AG10803 (cell line): ENCODE measurements at regions not wholly inside any gene's neighbourhood (a gene's known extent, or its start where the extent isn't known, plus 50 kb on each side); places are given as distances from the start of the nearest gene placed in this dataset.
"Not testable (repeated sequence)": the region's sequence is repeated elsewhere in the genome, so short reads cannot be mapped to it uniquely, and the experiment has no call there.

Experiments
- DNase-seq: peaks from one replicate; pipeline ENCODE4 v3.0.0; 2010; ENCODE audit warnings: low read depth
- H3K4me3 ChIP-seq: 2 replicates; pipeline ENCODE4 v1.5.1; 2011; ENCODE audit warnings: mild to moderate bottlenecking, low read length, control low read depth
- TF ChIP-seq, protein P1 (sequence below): conservative IDR thresholded peaks from 2 replicates; pipeline ENCODE4 v1.5.1; 2011; ENCODE audit warnings: mild to moderate bottlenecking, low read length, control low read depth, inconsistent platforms

DNA sequence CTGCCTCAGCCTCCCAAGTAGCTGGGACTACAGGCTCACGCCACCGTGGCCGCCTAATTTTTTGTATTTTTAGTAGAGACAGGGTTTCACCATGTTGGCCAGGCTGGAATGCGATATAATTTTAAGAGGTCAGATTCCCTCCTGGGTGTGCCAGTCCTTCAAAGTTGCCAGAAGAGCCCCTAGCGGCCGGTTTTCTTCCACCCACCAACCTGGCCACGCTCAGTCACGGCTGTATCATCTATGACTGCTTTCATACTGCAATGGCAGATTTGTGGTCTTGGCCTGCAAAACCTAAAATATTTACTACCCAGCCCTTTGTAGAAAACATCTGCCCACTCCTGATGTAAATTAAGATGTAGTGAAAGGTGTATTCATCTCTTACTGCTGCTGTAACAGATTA is 117.5 kb upstream of the BASP1 start:
- TF ChIP-seq, protein P1, sequence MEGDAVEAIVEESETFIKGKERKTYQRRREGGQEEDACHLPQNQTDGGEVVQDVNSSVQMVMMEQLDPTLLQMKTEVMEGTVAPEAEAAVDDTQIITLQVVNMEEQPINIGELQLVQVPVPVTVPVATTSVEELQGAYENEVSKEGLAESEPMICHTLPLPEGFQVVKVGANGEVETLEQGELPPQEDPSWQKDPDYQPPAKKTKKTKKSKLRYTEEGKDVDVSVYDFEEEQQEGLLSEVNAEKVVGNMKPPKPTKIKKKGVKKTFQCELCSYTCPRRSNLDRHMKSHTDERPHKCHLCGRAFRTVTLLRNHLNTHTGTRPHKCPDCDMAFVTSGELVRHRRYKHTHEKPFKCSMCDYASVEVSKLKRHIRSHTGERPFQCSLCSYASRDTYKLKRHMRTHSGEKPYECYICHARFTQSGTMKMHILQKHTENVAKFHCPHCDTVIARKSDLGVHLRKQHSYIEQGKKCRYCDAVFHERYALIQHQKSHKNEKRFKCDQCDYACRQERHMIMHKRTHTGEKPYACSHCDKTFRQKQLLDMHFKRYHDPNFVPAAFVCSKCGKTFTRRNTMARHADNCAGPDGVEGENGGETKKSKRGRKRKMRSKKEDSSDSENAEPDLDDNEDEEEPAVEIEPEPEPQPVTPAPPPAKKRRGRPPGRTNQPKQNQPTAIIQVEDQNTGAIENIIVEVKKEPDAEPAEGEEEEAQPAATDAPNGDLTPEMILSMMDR = no peak
- DNase-seq = no peak
- no peak overlapping the region for H3K4me3 ChIP-seq

DNA sequence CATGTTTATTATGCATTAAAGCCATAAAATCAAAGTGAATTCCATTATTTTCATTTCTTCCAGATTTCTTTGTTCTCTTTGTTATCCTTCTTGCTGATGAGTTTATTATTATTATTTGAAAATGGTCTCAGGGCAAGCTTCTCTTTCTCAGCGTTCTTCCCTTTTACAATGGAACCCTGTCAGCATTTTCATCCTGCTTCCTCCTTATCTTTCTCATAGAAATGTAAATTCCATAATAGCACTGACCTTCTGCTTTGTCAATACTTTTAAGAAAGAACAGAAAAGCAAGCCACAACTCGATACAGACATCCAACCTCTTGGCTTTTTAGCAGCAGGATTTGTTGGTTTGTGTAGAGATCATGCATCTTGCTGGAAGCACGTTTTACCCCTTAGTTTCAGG is 114.0 kb upstream of the BASP1 start:
- TF ChIP-seq, protein P1 = no peak
- H3K4me3 ChIP-seq = no peak overlapping the region
- no peak for DNase-seq

DNA sequence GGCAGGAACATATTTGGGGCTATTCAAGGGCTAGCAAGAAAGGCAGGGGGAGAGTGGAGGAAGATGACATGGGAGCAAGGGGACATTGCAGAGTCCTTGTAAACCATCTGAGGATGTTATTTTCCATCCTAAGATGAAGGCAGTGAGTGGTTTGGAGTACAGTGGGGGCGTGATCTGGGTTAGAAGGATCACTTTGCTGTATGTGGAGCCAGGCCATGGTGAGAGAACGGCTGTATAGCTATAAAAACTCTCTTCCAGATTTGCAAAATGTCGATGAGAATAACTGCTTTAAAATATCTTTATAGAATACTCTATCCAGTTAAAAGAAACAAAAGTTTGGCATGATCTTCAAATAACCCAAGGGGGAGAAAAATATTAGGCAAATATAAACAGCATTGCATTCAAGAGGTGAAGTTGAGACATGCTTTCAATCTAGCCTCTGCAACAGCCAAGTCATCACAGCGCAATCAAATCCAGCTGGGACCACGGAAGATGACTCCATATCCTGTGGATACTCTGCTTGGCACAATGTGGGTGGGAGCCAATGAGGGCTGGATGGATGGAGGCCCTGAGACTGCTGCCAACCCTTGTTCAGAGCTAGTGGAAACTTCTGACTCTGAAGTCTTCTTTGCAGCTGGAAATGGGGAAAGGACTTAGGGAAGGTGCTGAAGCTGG is 111.5 kb upstream of the BASP1 start:
- DNase-seq = peak; percentile 93
- H3K4me3 ChIP-seq = no peak overlapping the region
- TF ChIP-seq, protein P1 = no peak

DNA sequence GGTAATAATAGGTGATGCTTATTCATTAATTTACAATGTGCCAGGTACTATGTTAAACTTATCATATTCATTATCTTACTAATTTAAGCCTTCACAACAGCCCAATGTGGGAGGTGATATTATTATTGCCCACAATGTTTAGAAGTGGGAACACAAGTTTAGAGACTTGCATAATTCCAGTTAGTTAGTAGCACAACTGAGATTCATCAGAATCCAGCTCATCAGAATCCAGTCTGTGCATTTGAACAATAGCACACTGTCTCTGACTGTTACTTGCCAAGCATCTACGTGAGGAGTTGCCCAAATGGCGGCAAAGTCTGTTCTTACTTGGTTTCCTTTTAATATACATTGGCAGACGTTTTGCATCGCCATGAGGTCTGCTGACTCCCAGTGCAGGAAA is 110.9 kb upstream of the BASP1 start:
- H3K4me3 ChIP-seq = no peak overlapping the region
- TF ChIP-seq, protein P1 = no peak
- DNase-seq = no peak

DNA sequence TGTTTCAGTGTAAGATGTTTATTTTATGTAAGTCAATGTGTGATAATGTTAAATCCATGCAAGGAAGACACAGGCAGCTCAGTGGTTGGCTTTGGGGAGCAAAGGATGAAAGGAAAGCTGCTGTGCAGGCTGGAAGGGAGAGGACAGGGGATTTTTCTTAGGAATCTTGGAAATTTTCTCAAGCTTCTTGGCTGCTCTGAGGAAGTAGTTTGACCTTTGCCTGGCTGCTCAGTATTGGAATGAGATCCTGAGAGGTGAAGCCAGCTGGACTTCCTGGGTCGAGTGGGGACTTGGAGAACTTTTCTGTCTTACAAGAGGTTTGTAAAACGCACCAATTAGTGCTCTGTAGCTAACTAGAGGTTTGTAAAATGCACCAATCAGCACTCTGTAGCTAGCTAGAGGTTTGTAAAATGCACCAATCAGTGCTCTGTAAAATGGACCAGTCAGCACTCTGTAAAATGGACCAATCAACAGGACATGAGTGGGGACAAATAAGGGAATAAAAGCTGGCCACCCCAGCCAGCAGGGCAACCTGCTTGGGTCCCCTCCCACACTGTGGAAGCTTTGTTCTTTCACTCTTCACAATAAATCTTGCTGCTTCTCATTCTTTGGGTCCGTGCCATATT is 105.2 kb upstream of the BASP1 start:
- not testable (repeated sequence) for H3K4me3 ChIP-seq, DNase-seq

DNA sequence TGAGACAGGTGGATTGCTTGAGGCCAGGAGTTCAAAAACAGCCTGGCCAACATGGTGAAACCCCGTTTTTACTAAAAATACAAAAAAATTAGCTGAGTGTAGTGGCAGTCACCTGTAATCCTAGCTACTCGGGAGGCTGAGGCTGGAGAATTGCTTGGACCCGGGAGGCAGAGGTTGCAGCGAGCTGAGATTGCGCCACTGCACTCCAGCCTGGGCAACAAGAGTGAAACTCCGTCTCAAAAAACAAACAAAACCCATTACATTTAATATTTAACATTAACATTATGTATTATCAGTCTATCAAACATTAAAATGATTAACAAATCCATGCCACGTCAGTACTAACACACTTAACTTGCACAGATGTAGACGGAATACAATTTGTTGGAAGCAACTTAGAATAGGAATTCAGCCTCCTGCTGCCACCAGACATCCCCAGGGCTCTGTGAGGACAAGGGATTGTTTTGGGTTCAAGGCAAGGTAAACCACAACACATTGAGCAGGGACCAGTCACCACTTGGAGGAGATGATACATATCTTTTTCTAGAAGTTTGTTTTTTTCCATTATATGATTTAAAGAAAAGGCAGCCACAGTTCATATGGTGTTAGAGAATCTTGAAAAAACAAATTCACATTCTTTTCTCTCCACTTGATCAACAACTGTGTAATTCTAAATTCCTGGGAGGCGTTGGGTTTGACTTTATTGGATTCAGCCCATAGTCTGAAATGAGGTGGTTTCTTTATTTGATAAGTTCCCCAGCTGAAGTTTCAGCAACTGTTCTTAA is 104.1 kb upstream of the BASP1 start:
- peak; percentile 92 for DNase-seq

DNA sequence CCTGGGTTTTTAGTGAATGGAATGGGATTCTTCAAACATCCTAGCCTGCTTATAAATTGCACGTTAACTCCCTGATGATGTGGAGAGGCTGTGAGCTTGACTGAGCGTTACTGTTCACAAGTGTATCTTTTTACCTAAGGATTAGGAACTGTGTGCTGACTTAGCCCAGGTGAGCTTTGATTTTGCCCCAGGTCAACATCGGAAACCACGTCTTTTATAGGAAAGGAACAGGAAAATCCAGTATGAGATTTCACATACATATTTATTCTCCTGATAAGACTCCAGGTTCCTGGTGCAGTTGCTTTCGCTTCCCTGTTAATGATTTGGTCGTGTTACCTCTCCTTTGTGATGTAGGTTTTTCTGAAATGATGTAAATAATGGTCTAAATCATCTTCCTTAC is 103.2 kb upstream of the BASP1 start:
- no peak for DNase-seq
- TF ChIP-seq, protein P1 = no peak
- no peak overlapping the region for H3K4me3 ChIP-seq

More for the DNA sequence above, 104.1 kb upstream of the BASP1 start:
- TF ChIP-seq, protein P1 = no peak
- no peak overlapping the region for H3K4me3 ChIP-seq
